ENCODE measurements at regions not wholly inside any gene's neighbourhood (a gene's known extent, or its start where the extent isn't known, plus 50 kb on each side); places are given as distances from the start of the nearest gene placed in this dataset.

DNA sequence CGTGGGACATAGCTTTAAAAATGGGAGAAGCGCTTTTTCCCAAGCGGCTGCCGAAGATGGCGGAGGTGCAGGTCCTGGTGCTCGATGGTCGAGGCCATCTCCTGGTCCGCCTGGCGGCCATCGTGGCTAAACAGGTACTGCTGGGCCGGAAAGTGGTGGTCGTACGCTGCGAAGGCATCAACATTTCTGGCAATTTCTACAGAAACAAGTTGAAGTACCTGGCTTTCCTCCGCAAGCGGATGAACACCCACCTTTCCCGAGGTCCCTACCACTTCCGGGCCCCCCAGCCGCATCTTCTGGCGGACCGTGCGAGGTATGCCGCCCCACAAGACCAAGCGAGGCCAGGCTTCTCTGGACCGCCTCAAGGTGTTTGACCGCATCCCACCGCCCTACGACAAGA is 245.5 kb downstream of the MRPL39 start:
- H2BK20ac ChIP-seq (ENCODE audit: low read depth, low read length), result no peak overlapping the region
- dilution Hi-C loops (cut with HindIII; ENCODE audit: low sequenced_read_pairs, unreplicated experiment) (no loop called here), intact Hi-C loops (cut with micrococcal nuclease) (no loop called here), in situ Hi-C loops (cut with MboI; ENCODE audit: low sequenced_read_pairs) (no loop called here)
- no peaks in the 10 kb centered on the region for H3K36me3 ChIP-seq (ENCODE audit: control insufficient read depth, insufficient read depth, low read length)
- no peak overlapping the region for H2AFZ ChIP-seq (replicated peaks; ENCODE audit: low read length, poor library complexity)
- H3K56ac ChIP-seq (ENCODE audit: extremely low read depth, insufficient read depth, low read length), result no peak overlapping the region
- 93% methylated on average over 18 of the region's 28 CpGs; no CpG with 5 or more reads in 1 of the 2 experiments for WGBS, 2 experiments (ENCODE audit: extremely low coverage in 2 of 2, insufficient read length in 1 of 2)
- H3K9me3 ChIP-seq (ENCODE audit: control insufficient read depth, insufficient read depth, low read length), result no peaks in the 10 kb centered on the region
- TF ChIP-seq SMC3 (IDR thresholded peaks at IDR 0.05; ENCODE audit: low read depth, low read length), result no peak
- TF ChIP-seq MAZ (IDR thresholded peaks at IDR 0.05; ENCODE audit: borderline replicate concordance, low read depth, low read length), result no peak
- TF ChIP-seq MXI1 (IDR thresholded peaks at IDR 0.05; ENCODE audit: borderline replicate concordance, low read depth, low read length), result no peak
- no peak overlapping the region for H2BK15ac ChIP-seq (ENCODE audit: low read depth, low read length)
- H3K79me1 ChIP-seq (ENCODE audit: low read depth in 1 of 2, low read length in 2 of 2), result no peaks in the 10 kb centered on the region
- H2BK120ac ChIP-seq (ENCODE audit: low read depth, low read length), result no peak overlapping the region
- no peak overlapping the region for H4K8ac ChIP-seq (ENCODE audit: low read depth in 2 of 2, low read length in 2 of 2)
- no peak overlapping the region for H3K4me3 ChIP-seq (ENCODE audit: insufficient read depth, low read depth, low read length)
- no peak overlapping the region for H3K18ac ChIP-seq (ENCODE audit: low read depth, low read length)
- H4K91ac ChIP-seq (ENCODE audit: insufficient read depth, low read depth, low read length), result no peak overlapping the region
- H3K9ac ChIP-seq (ENCODE audit: low read depth, low read length), result no peak overlapping the region
- H4K20me1 ChIP-seq (ENCODE audit: insufficient read depth, low read length), result no peaks in the 10 kb centered on the region
- no peak overlapping the region for H2BK5ac ChIP-seq (ENCODE audit: low read depth, low read length, poor library complexity, severe bottlenecking)
- no peak overlapping the region for H2AK9ac ChIP-seq (replicated peaks; ENCODE audit: low read depth, low read length, poor library complexity)
- H3K9me1 ChIP-seq (ENCODE audit: insufficient read depth, low read length), result no peaks in the 10 kb centered on the region
- DNase-seq (no peak), ATAC-seq (ENCODE audit: low read depth) (no peak)
- H3K27ac ChIP-seq (ENCODE audit: insufficient read depth, low read length), result no peak overlapping the region
- H2AK5ac ChIP-seq (ENCODE audit: low read depth, low read length), result no peak overlapping the region
- no TSS peak for BruUV-seq (replicated peaks)
- ChIA-PET POLR2A (ENCODE audit: unreplicated experiment) (no interaction called here), CTCF (interaction anchor here (1.4 to 2.3 kb wide), 2 partner anchors 8 to 21 kb away, joined by 3 to 13 read pairs; no protein-coding TSS in a partner anchor)
- H4K5ac ChIP-seq (ENCODE audit: low read depth, low read length), result no peak overlapping the region
- H3K14ac ChIP-seq (replicated peaks; ENCODE audit: low read depth, low read length), result no peak overlapping the region
- no peak overlapping the region for H3K23ac ChIP-seq (ENCODE audit: low read depth, low read length)
- no peaks in the 10 kb centered on the region for H3K27me3 ChIP-seq (ENCODE audit: control insufficient read depth, insufficient read depth, low read length)
- no peak overlapping the region for H3K4ac ChIP-seq (ENCODE audit: low read depth, low read length)
- peaks cover 3% of the 10 kb centered on the region; the same call in 1 of the 2 replicates for H3K4me1 ChIP-seq (ENCODE audit: control insufficient read depth, insufficient read depth, low read length)
- H3K4me2 ChIP-seq (ENCODE audit: low read depth, low read length), result no peak overlapping the region

Data from IMR-90 (cell line).